ENCODE measurements at regions not wholly inside any gene's neighbourhood (a gene's known extent, or its start where the extent isn't known, plus 50 kb on each side); places are given as distances from the start of the nearest gene placed in this dataset.

DNA sequence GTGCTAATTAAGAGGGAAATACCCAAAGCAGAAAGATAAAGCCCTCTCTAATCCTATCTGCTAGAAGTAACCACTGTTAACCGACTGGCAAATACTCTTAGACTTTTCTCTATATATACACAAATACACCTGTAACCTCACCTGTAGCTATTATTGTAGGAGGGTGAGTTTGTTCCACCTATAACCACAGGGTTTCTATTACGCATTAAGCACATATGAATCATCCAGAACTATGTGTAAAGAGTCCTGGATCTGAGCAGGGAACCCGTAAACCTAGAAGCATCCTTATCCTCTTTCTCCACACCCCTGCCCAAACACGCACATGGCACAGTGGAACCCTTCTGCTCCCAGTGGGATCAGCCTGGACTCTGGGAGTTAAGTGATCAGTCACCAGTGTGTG, 172.8 kb upstream of the C2CD4B start:
- TF ChIP-seq, protein P1, sequence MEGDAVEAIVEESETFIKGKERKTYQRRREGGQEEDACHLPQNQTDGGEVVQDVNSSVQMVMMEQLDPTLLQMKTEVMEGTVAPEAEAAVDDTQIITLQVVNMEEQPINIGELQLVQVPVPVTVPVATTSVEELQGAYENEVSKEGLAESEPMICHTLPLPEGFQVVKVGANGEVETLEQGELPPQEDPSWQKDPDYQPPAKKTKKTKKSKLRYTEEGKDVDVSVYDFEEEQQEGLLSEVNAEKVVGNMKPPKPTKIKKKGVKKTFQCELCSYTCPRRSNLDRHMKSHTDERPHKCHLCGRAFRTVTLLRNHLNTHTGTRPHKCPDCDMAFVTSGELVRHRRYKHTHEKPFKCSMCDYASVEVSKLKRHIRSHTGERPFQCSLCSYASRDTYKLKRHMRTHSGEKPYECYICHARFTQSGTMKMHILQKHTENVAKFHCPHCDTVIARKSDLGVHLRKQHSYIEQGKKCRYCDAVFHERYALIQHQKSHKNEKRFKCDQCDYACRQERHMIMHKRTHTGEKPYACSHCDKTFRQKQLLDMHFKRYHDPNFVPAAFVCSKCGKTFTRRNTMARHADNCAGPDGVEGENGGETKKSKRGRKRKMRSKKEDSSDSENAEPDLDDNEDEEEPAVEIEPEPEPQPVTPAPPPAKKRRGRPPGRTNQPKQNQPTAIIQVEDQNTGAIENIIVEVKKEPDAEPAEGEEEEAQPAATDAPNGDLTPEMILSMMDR (conservative IDR thresholded peaks at IDR 0.05): no peak
- TF ChIP-seq ZFX (IDR thresholded peaks at IDR 0.05): no peak
